MM.1S (cell line): ENCODE measurements at regions not wholly inside any gene's neighbourhood (a gene's known extent, or its start where the extent isn't known, plus 50 kb on each side); places are given as distances from the start of the nearest gene placed in this dataset.

Experiments used
- DNase-seq: peaks from one replicate; pipeline ENCODE4 v3.0.0-alpha.2; 2015
- H2AFZ ChIP-seq: fragments of 300-600 bp; sonication (generic); 2 replicates; pipeline ENCODE4 v1.6.0; 2016; ENCODE audit warnings: antibody characterized with exemption, low read length
- H3F3A ChIP-seq: fragments of 300-600 bp; sonication (generic); 2 replicates; pipeline ENCODE4 v1.6.1; 2016; ENCODE audit warnings: mild to moderate bottlenecking, antibody characterized with exemption, low read length, moderate library complexity, mixed read lengths; ENCODE audit not compliant: insufficient read depth
- H3K27ac ChIP-seq: fragments of 300-600 bp; sonication (generic); 2 replicates; pipeline ENCODE4 v1.5.1; 2016; ENCODE audit warnings: mild to moderate bottlenecking, low read length
- H3K27me3 ChIP-seq: fragments of 300-600 bp; sonication (generic); replicated peaks from 2 replicates; pipeline ENCODE4 v1.6.0; 2016; ENCODE audit warnings: low read length; ENCODE audit not compliant: insufficient read depth
- H3K36me3 ChIP-seq: fragments of 300-600 bp; sonication (generic); replicated peaks from 2 replicates; pipeline ENCODE4 v1.6.1; 2016; ENCODE audit warnings: mild to moderate bottlenecking, low read length, mixed read lengths; ENCODE audit not compliant: insufficient read depth
- H3K4me1 ChIP-seq: fragments of 300-600 bp; sonication (generic); 2 replicates; pipeline ENCODE4 v1.6.1; 2016; ENCODE audit warnings: low read length, mixed read lengths
- H3K4me2 ChIP-seq: fragments of 300-600 bp; sonication (generic); 2 replicates; pipeline ENCODE4 v1.6.0; 2016; ENCODE audit warnings: low read depth, low read length
- H3K4me3 ChIP-seq: fragments of 300-600 bp; sonication (generic); 2 replicates; pipeline ENCODE4 v1.5.1; 2016; ENCODE audit warnings: low read length, mixed read lengths
- H3K79me2 ChIP-seq: fragments of 300-600 bp; sonication (generic); 2 replicates; pipeline ENCODE4 v1.6.1; 2016; ENCODE audit warnings: mixed run types, low read length, mixed read lengths
- H3K9ac ChIP-seq: fragments of 300-600 bp; sonication (generic); 2 replicates; pipeline ENCODE4 v1.6.1; 2016; ENCODE audit warnings: low read length, mixed read lengths
- H3K9me2 ChIP-seq: fragments of 300-600 bp; sonication (generic); replicated peaks from 2 replicates; pipeline ENCODE4 v1.6.1; 2016; ENCODE audit warnings: mild to moderate bottlenecking, low read length, mixed read lengths; ENCODE audit not compliant: insufficient read depth
- H3K9me3 ChIP-seq: fragments of 300-600 bp; sonication (generic); replicated peaks from 2 replicates; pipeline ENCODE4 v1.6.1; 2016; ENCODE audit warnings: mild to moderate bottlenecking, low read length, mixed read lengths; ENCODE audit not compliant: insufficient read depth
- H4K20me1 ChIP-seq: fragments of 300-600 bp; sonication (generic); 2 replicates; pipeline ENCODE4 v1.6.1; 2016; ENCODE audit warnings: mild to moderate bottlenecking, low read length, moderate library complexity, mixed read lengths; ENCODE audit not compliant: insufficient read depth
- CTCF ChIP-seq: fragments of 300-600 bp; sonication (generic); IDR thresholded peaks from 2 replicates; pipeline ENCODE4 v1.5.1; 2016; ENCODE audit warnings: antibody characterized with exemption, low read length, mixed read lengths
- EZH2 ChIP-seq: fragments of 300-600 bp; sonication (generic); optimal IDR thresholded peaks from 2 replicates; pipeline ENCODE3; 2017; ENCODE audit warnings: low read depth, mild to moderate bottlenecking, antibody characterized with exemption, low read length, mixed read lengths
- EZH2phosphoT487 ChIP-seq: fragments of 300-600 bp; sonication (generic); IDR thresholded peaks from 2 replicates; pipeline ENCODE4 v1.6.1; 2018; ENCODE audit warnings: antibody characterized with exemption, low read length

- no peaks in the 10 kb centered on the region for H3K79me2 ChIP-seq
- no peak overlapping the region for H2AFZ ChIP-seq
- no peaks in the 10 kb centered on the region for H3K27me3 ChIP-seq
- no peaks in the 10 kb centered on the region for H4K20me1 ChIP-seq
- no peaks in the 10 kb centered on the region for H3K9me3 ChIP-seq
- H3K9me2 ChIP-seq: no peaks in the 10 kb centered on the region
- H3K4me1 ChIP-seq: no peaks in the 10 kb centered on the region
- no peak for DNase-seq
- no peaks in the 10 kb centered on the region for H3K36me3 ChIP-seq
- H3K9ac ChIP-seq: no peak overlapping the region
- no peak overlapping the region for H3K4me3 ChIP-seq
- TF ChIP-seq EZH2 (no peak), EZH2phosphoT487 (no peak), CTCF (no peak)
- H3K27ac ChIP-seq: no peak overlapping the region
- H3F3A ChIP-seq: no peaks in the 10 kb centered on the region
- H3K4me2 ChIP-seq: no peak overlapping the region
Observed at GRCh38 chr7:34530259-34530658, 127.8 kb upstream of the NPSR1 start.

- no peak for DNase-seq
- Histone ChIP-seq H4K20me1 (no peaks in the 10 kb centered on the region), H3K27me3 (no peaks in the 10 kb centered on the region), H3K9me3 (no peaks in the 10 kb centered on the region; the same call in 1 of the 2 replicates), H3K4me2 (no peak overlapping the region), H3K4me3 (no peak overlapping the region), H3K9ac (no peak overlapping the region), H3K4me1 (no peaks in the 10 kb centered on the region), H3K36me3 (no peaks in the 10 kb centered on the region), H3K27ac (no peak overlapping the region), H2AFZ (no peak overlapping the region), H3F3A (no peaks in the 10 kb centered on the region), H3K9me2 (no peaks in the 10 kb centered on the region), H3K79me2 (no peaks in the 10 kb centered on the region)
- TF ChIP-seq CTCF (no peak), EZH2phosphoT487 (no peak), EZH2 (no peak)
Observed at GRCh38 chr7:34539003-34539402, 119.0 kb upstream of the NPSR1 start.

GRCh38 chr7:34544621-34545020, 113.4 kb upstream of the NPSR1 start:
- Histone ChIP-seq H3K4me1 (no peaks in the 10 kb centered on the region), H3K4me3 (no peak overlapping the region), H3K27ac (no peak overlapping the region), H4K20me1 (no peaks in the 10 kb centered on the region), H2AFZ (no peak overlapping the region), H3K27me3 (no peaks in the 10 kb centered on the region), H3K9me3 (no peaks in the 10 kb centered on the region), H3K36me3 (no peaks in the 10 kb centered on the region), H3K9ac (no peak overlapping the region), H3F3A (no peaks in the 10 kb centered on the region), H3K9me2 (no peaks in the 10 kb centered on the region), H3K4me2 (no peak overlapping the region), H3K79me2 (no peaks in the 10 kb centered on the region)
- no peak for DNase-seq
- no peak for TF ChIP-seq EZH2phosphoT487
- TF ChIP-seq CTCF: no peak
- no peak for TF ChIP-seq EZH2
